Esophagus squamous epithelium (tissue), 5 donors: ENCODE measurements at regions not wholly inside any gene's neighbourhood (a gene's known extent, or its start where the extent isn't known, plus 50 kb on each side); places are given as distances from the start of the nearest gene placed in this dataset.

Source experiments
- DNase-seq: peaks from one replicate; lab custom pipeline; 2025; lab: John Stamatoyannopoulos, UW
- H3K27ac ChIP-seq, 4 donors: fragments of 200-600 bp; sonication (generic); one replicate each; pipeline ENCODE4 v1.5.1; 2016 to 2019; ENCODE audit warnings: mild to moderate bottlenecking in 1 of 4
- H3K27me3 ChIP-seq, 4 donors: fragments of 200-600 bp; sonication (generic); 1 replicate in 3 of 4; 2 replicates in 1 of 4; pipeline versions ENCODE4 v1.5.1 to v1.6.0; 2017 to 2021; ENCODE audit warnings: antibody characterized with exemption in 1 of 4
- H3K36me3 ChIP-seq, 3 donors: fragments of 200-600 bp; sonication (generic); one replicate each; pipeline ENCODE4 v1.5.1; 2016 to 2019
- H3K4me1 ChIP-seq, 3 donors: fragments of 200-600 bp; sonication (generic); one replicate each; pipeline ENCODE4 v1.5.1; 2017 to 2019
- H3K4me3 ChIP-seq, 4 donors: fragments of 200-600 bp; sonication (generic); 1 replicate in 3 of 4; 2 replicates in 1 of 4; pipeline ENCODE4 v1.5.1; 2016 to 2019; ENCODE audit warnings: mild to moderate bottlenecking in 2 of 4, moderate library complexity in 1 of 4
- H3K9me3 ChIP-seq, 3 donors: fragments of 200-600 bp; sonication (generic); one replicate each; pipeline ENCODE4 v1.5.1; 2016 to 2019
- POLR2A ChIP-seq, 4 donors: fragments of 450-650 bp; IDR thresholded peaks; one replicate each; pipeline ENCODE4 v1.6.1; 2017; ENCODE audit warnings: antibody characterized with exemption in 4 of 4, mild to moderate bottlenecking in 4 of 4, moderate library complexity in 3 of 4
- WGBS, 2 donors: methylation state at CpG; one replicate each; pipeline ENCODE4 v1.1.5; 2018; 5-methylcytosine and 5-hydroxymethylcytosine counted together
- intact Hi-C: fragments of 100-400 bp; cut with DNase I; formaldehyde crosslinking; loops from one replicate; pipeline ENCODE4 v1.15.0; 2022
- TF ChIP-seq, protein P1 (sequence below), 6 experiments: fragments of 450-650 bp in 4 of 6; fragments of 200-600 bp in 2 of 6; sonication (generic) in 2 of 6; IDR thresholded peaks; one replicate each; pipeline ENCODE4 v1.5.1; 2016 to 2019; ENCODE audit warnings: antibody characterized with exemption in 6 of 6, mild to moderate bottlenecking in 4 of 6, moderate library complexity in 4 of 6
- donor health status: DM: yes; HTN: yes; CAD: no.

- no peak for DNase-seq
- H3K27me3 ChIP-seq: no peaks in the 10 kb centered on the region
- H3K4me3 ChIP-seq: no peak overlapping the region
- no peak for TF ChIP-seq POLR2A (IDR thresholded peaks at IDR 0.05)
- TF ChIP-seq, protein P1, sequence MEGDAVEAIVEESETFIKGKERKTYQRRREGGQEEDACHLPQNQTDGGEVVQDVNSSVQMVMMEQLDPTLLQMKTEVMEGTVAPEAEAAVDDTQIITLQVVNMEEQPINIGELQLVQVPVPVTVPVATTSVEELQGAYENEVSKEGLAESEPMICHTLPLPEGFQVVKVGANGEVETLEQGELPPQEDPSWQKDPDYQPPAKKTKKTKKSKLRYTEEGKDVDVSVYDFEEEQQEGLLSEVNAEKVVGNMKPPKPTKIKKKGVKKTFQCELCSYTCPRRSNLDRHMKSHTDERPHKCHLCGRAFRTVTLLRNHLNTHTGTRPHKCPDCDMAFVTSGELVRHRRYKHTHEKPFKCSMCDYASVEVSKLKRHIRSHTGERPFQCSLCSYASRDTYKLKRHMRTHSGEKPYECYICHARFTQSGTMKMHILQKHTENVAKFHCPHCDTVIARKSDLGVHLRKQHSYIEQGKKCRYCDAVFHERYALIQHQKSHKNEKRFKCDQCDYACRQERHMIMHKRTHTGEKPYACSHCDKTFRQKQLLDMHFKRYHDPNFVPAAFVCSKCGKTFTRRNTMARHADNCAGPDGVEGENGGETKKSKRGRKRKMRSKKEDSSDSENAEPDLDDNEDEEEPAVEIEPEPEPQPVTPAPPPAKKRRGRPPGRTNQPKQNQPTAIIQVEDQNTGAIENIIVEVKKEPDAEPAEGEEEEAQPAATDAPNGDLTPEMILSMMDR (IDR thresholded peaks at IDR 0.05): no peak
- H3K9me3 ChIP-seq: no peaks in the 10 kb centered on the region
- H3K27ac ChIP-seq: no peak overlapping the region
- intact Hi-C loops: no loop called here
- 100% methylated on average over 1 of the region's 3 CpGs; no CpG with 5 or more reads in 1 of the 2 donors for WGBS, 2 donors
- no peaks in the 10 kb centered on the region for H3K4me1 ChIP-seq
- no peaks in the 10 kb centered on the region for H3K36me3 ChIP-seq
Observed at GRCh38 chr4:126616795-126617194, 1016.0 kb upstream of the INTU start.

DNA sequence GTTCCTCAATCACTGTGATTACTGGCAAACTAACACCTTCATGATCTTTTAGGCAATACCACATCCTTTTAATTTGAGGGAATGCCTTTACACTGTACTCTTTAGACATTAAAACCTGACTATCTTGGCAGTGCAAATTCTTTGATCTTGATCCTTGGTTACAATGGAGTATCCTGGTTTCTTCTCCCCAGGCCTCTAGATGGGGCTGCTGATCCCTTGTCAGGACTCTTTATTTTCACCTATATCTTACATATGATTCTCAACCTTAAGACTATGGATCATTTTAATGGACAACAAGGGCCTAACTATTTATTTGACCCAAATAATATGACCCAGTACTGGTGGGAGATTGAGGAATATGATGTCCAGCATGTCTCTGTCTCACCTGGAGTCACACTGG, 1005.5 kb upstream of the INTU start:
- intact Hi-C loops: no loop called here
- no peak for DNase-seq
- Histone ChIP-seq H3K4me3 (no peak overlapping the region), H3K27me3 (no peaks in the 10 kb centered on the region), H3K4me1 (no peaks in the 10 kb centered on the region), H3K27ac (no peak overlapping the region), H3K36me3 (no peaks in the 10 kb centered on the region), H3K9me3 (no peaks in the 10 kb centered on the region)
- TF ChIP-seq, protein P1 (IDR thresholded peaks at IDR 0.05): peak in 3 of 6 experiments; percentile 17 to 52 (median 20)
- no peak for TF ChIP-seq POLR2A (IDR thresholded peaks at IDR 0.05)

- no peaks in the 10 kb centered on the region for H3K9me3 ChIP-seq
- no peaks in the 10 kb centered on the region for H3K4me1 ChIP-seq
- 77 to 90% methylated on average over 3 of the region's 3 CpGs for WGBS, 2 donors
- H3K4me3 ChIP-seq: no peak overlapping the region
- DNase-seq: no peak
- TF ChIP-seq POLR2A (IDR thresholded peaks at IDR 0.05): no peak
- TF ChIP-seq, protein P1 (IDR thresholded peaks at IDR 0.05): no peak
- intact Hi-C loops: no loop called here
- H3K36me3 ChIP-seq: no peaks in the 10 kb centered on the region
- no peak overlapping the region for H3K27ac ChIP-seq
- no peaks in the 10 kb centered on the region for H3K27me3 ChIP-seq
Observed at GRCh38 chr4:126628933-126629332, 1003.8 kb upstream of the INTU start.

DNA sequence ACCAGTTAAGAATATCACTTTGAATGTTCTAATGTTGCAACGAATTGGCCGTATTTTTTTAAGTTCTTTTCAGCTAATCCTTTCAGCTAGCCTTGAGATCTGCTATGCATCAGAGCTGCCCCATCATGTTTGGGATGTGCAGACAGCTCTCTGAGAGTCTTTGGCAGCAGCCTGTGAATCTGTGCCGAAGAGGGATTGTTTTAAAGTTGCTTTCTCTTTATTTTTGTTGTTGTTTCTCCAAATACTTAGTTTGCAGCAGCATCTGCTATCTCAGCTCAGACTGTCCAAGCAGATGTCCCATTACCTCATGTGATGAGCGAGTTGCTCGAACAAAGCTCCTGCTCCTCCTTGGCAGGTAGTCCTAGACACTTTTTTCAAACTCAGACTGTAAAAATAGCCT, 1002.5 kb upstream of the INTU start:
- no peak overlapping the region for H3K4me3 ChIP-seq
- no peak for TF ChIP-seq POLR2A (IDR thresholded peaks at IDR 0.05)
- TF ChIP-seq, protein P1 (IDR thresholded peaks at IDR 0.05): no peak
- DNase-seq: no peak

GRCh38 chr4:126633306-126633705, 999.5 kb upstream of the INTU start:
- 86 to 91% methylated on average over 2 of the region's 2 CpGs for WGBS, 2 donors
- H3K4me1 ChIP-seq: no peaks in the 10 kb centered on the region
- H3K9me3 ChIP-seq: no peaks in the 10 kb centered on the region
- no peak for TF ChIP-seq POLR2A (IDR thresholded peaks at IDR 0.05)
- TF ChIP-seq, protein P1 (IDR thresholded peaks at IDR 0.05): no peak
- no peaks in the 10 kb centered on the region for H3K36me3 ChIP-seq
- intact Hi-C loops: no loop called here
- H3K4me3 ChIP-seq: no peak overlapping the region
- DNase-seq: no peak
- H3K27me3 ChIP-seq: no peaks in the 10 kb centered on the region
- H3K27ac ChIP-seq: no peak overlapping the region

More for the DNA sequence above, 1002.5 kb upstream of the INTU start:
- 22 to 33% methylated on average over 5 of the region's 5 CpGs for WGBS, 2 donors
- Histone ChIP-seq H3K36me3 (no peaks in the 10 kb centered on the region), H3K27me3 (no peaks in the 10 kb centered on the region), H3K4me1 (no peaks in the 10 kb centered on the region), H3K9me3 (no peaks in the 10 kb centered on the region), H3K27ac (no peak overlapping the region)
- intact Hi-C loops: no loop called here
